GM21367 (cell line): ENCODE measurements at regions not wholly inside any gene's neighbourhood (a gene's known extent, or its start where the extent isn't known, plus 50 kb on each side); places are given as distances from the start of the nearest gene placed in this dataset.
"Not testable (repeated sequence)": the region's sequence is repeated elsewhere in the genome, so short reads cannot be mapped to it uniquely, and the experiment has no call there.

Source experiments
- ATAC-seq: cut with Tn5 transposase; IDR thresholded peaks from one replicate; pipeline ENCODE4 v1.9.1; 2021; ENCODE audit not compliant: unreplicated experiment

GRCh38 chr16:73418691-73419090 lies 370.8 kb upstream of the ZFHX3 start:
- no peak for ATAC-seq

GRCh38 chr16:73418051-73418450 lies 370.1 kb upstream of the ZFHX3 start:
- ATAC-seq = no peak

GRCh38 chr16:73415286-73415685 lies 367.4 kb upstream of the ZFHX3 start:
- no peak for ATAC-seq

- ATAC-seq = no peak
These were observed 366.7 kb upstream of the ZFHX3 start for GRCh38 chr16:73414638-73415037.

- ATAC-seq = no peak
These were observed 365.9 kb upstream of the ZFHX3 start for GRCh38 chr16:73413830-73414190.

GRCh38 chr16:73413091-73413829 lies 365.3 kb upstream of the ZFHX3 start:
- ATAC-seq = no peak

- ATAC-seq = no peak
These were observed 364.5 kb upstream of the ZFHX3 start for GRCh38 chr16:73412416-73412815.

GRCh38 chr16:73408716-73409115 lies 360.8 kb upstream of the ZFHX3 start:
- no peak for ATAC-seq

- no peak for ATAC-seq
These were observed 360.4 kb upstream of the ZFHX3 start for GRCh38 chr16:73408311-73408710.

GRCh38 chr16:73405851-73406250 lies 357.9 kb upstream of the ZFHX3 start:
- no peak for ATAC-seq

- no peak for ATAC-seq
These were observed 356.1 kb upstream of the ZFHX3 start for GRCh38 chr16:73404001-73404400.

- no peak for ATAC-seq
These were observed 355.4 kb upstream of the ZFHX3 start for GRCh38 chr16:73403291-73403690.

GRCh38 chr16:73400951-73401350 lies 353.0 kb upstream of the ZFHX3 start:
- no peak for ATAC-seq

- ATAC-seq = no peak
These were observed 352.1 kb upstream of the ZFHX3 start for GRCh38 chr16:73399997-73400396.

- ATAC-seq = no peak
These were observed 351.6 kb upstream of the ZFHX3 start for GRCh38 chr16:73399486-73399885.

GRCh38 chr16:73398604-73399003 lies 350.7 kb upstream of the ZFHX3 start:
- ATAC-seq = not testable (repeated sequence)

- no peak for ATAC-seq
These were observed 348.6 kb upstream of the ZFHX3 start for GRCh38 chr16:73396556-73396955.

GRCh38 chr16:73390936-73391335 lies 343.0 kb upstream of the ZFHX3 start:
- no peak for ATAC-seq

- ATAC-seq = no peak
These were observed 342.6 kb upstream of the ZFHX3 start for GRCh38 chr16:73390491-73390890.

GRCh38 chr16:73389085-73389484 lies 341.2 kb upstream of the ZFHX3 start:
- no peak for ATAC-seq

- ATAC-seq = no peak
These were observed 340.1 kb upstream of the ZFHX3 start for GRCh38 chr16:73387979-73388378.

GRCh38 chr16:73385696-73386095 lies 337.8 kb upstream of the ZFHX3 start:
- ATAC-seq = no peak

GRCh38 chr16:73384506-73385089 lies 336.7 kb upstream of the ZFHX3 start:
- ATAC-seq = no peak
